Left ventricle myocardium superior (tissue), 1 donor: ENCODE measurements at regions not wholly inside any gene's neighbourhood (a gene's known extent, or its start where the extent isn't known, plus 50 kb on each side); places are given as distances from the start of the nearest gene placed in this dataset.

Experiments
- ATAC-seq: fragments of 200-7000 bp; cut with Tn5 transposase; one replicate; pipeline ENCODE4 v1.9.1; 2020; ENCODE audit warnings: mild to moderate bottlenecking, moderate library complexity
- DNase-seq: peaks from one replicate; pipeline ENCODE4 v3.0.0-alpha.2; 2020
- intact Hi-C: fragments of 100-400 bp; cut with micrococcal nuclease; formaldehyde crosslinking; loops from one replicate; pipeline ENCODE4 v1.11.0; 2022
- donor health status: DM: no; HTN: yes; CAD: no; lungs with severe emphysema.

DNA sequence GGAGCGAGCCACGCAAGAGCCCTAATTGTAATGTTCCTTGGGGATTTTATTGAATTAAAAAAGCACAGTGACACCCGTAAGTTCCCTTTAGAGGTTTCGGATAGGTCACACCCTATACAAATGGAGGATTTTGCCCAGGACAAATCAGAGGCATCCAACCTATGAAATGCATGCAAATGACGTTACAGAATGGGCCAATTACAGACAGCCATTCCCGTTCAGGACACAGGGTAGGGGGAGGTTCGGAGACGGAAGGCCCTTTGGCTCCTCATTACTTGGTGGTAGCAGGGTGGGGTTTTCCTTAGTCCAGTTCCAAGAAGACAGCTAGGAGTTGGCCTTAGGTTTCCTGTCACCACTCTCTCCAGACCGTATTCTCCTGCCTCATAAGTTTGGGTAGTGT is 754.1 kb downstream of the IPMK start:
- DNase-seq (no peak), ATAC-seq (no peak)
- intact Hi-C loops, result no loop called here

- DNase-seq (no peak), ATAC-seq (no peak)
- intact Hi-C loops, result no loop called here
Measured at GRCh38 chr10:57507788-57508187, 759.9 kb downstream of the IPMK start.

DNA sequence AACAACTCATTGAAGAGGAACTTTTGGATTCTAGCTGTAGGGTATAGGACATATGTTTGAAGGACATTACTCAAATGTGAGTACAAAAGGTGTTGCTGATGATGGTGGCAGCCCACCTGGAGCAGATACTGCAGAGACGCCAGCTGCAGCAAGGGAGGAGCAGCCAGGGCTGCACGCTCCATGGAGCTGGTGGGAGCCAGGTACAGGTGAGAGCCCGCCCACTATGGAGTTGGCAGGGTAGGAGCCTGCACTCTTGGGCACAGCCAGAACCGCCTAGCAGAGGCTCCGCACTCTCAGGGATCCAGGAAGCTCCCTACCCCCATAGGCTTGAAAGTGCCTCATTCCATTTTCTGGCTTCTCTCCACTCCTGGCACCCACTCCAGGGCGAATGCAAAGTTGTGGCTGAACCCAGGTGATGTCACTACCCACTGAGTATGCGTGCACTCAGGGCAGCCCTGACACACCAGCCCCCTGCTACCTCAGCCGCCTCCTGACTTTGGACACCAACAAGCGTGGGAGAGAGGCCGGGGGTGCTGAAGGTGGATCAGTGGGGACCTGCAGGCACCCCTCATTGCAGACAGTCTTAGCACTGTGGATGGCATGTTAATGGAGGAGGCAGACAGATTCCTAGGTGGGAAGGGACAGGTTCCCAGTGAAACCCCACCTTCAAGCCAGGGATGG is 761.1 kb downstream of the IPMK start:
- ATAC-seq (no peak), DNase-seq (peak; percentile 26)
- intact Hi-C loops, result no loop called here

- ATAC-seq (no peak), DNase-seq (no peak)
- intact Hi-C loops, result no loop called here
Measured at GRCh38 chr10:57494486-57494885, 773.2 kb downstream of the IPMK start.

GRCh38 chr10:57482259-57482658 is 785.4 kb downstream of the IPMK start:
- DNase-seq (no peak), ATAC-seq (no peak)
- intact Hi-C loops, result no loop called here

DNA sequence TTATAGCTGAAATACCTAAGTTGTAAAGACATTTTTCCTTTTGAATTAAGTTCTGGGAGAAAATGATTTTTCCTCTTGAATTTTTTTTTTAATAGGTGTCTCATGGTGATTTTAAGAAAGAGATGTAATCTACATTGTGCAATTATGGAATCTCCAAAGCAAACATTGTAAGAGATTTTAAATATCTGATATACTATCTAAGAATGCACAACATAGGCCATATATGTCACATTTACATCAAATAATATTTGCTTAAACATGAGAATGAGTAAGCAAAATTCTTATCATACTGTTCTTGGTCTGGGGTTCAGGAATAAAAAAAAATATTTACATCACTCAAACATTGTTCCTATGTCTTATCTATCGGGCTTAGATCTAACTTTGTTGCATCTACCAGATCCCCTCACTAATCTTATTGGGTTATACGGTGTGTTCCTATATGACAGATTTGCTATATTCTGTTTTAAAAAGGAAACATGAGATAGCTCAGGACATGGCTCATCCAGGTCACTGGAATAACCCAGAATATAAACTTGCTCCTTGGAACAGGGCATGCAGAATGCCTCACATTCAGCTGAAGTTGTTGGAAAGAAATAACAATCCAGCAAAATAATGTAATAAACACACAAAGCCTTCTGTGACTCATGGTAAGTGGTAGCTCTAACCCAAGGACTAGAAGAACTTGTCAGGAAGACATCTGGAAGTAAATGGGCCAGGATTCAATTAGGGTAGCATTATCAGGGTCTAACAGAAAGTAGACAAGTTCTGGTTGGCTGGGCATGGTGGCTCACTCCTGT is 794.7 kb downstream of the IPMK start:
- ATAC-seq (no peak), DNase-seq (no peak)
- intact Hi-C loops, result no loop called here

DNA sequence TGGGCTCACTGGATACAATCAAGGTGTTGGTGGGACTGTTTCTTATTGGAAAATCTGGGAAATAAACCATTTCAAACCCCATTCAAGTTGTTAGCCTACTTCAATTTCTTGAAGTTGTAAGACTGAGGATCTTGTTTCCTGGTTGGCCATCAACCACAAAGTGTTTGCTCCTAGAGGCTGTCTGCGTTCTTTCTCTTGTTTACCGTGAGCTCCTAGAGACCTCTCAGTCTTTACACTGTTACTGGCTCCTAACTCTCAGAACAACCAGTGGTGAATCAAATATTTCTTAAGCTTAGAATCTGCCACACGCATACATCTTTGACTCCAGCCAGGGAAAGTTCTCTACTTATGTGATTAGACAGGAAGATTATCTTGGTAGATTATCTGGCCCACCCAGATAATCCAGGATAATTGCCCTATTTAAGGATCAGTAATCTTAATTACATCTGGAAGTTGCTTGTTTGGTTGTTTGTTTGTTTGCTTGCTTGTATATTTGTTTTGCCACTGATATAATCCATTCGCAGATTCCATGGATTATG is 798.7 kb downstream of the IPMK start:
- intact Hi-C loops, result no loop called here
- ATAC-seq, result no peak
- DNase-seq, result no peak

DNA sequence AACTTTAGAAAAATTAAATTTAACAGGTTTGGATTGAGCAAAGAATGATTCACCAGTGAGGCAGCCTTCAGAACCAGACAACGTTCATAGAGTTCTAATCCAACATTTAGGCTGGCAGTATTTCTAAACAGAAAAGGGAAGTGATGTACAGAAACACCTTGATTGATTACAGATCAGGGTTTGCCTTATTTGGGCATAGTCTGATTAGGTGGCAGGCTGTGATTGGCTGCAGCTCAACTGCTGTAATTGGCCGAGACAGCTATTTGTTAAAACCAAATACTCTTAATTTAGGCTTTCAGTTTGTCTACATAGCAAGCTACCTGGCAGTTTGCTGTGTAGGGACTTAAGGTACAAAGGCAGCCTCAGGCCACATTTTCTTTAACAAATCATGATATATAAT is 802.5 kb downstream of the IPMK start:
- DNase-seq, result no peak
- no peak for ATAC-seq
- intact Hi-C loops, result no loop called here

DNA sequence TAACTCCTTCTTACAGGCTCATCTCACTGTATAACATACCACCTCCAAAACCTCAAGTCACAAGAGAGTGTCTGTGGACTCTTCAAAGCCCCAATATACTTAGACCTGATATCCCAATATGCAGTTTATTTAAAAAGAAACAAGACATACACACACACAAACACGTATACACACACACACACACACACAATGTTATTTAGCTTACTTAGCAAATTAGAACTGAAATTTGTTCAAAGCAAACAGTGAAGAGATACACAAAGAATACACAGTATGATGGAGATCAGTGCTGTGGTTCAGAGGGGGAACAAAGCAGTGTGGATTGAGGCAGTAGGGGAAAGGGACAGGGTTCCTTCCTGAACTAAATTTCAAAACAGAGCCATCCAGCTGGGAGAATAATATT is 807.2 kb downstream of the IPMK start:
- intact Hi-C loops, result no loop called here
- DNase-seq, result no peak
- no peak for ATAC-seq

DNA sequence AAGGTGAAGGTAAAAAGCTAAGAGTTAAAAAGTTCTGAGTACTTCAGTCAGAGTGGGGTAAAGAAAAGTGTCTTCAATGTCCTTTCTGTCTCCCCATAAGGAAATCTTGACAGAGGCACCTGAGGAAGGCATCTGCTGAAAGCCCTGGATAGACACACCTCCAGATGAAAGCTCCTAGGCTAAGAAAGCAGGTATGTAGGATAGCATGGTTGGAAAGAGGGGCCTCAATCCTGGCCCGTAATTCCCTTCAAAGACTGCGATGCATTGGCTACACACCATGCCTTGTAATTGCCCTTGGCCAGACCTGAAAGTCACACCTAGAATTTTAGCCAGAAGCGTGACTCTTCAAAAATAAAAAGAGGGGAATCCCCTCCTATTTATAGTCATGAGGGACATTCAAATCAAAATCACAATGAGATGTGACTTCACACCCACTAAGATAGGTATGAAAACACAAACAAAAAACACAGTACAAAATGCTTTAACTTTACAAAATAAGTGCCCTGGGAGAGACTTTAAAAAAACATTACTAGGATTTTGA is 809.7 kb downstream of the IPMK start:
- no peak for DNase-seq
- intact Hi-C loops, result no loop called here

GRCh38 chr10:57430376-57430775 is 837.3 kb downstream of the IPMK start:
- no peak for ATAC-seq
- DNase-seq, result no peak
- intact Hi-C loops, result no loop called here

More for the DNA sequence above, 809.7 kb downstream of the IPMK start:
- no peak for ATAC-seq

- intact Hi-C loops, result no loop called here
- no peak for DNase-seq
- no peak for ATAC-seq
Measured at GRCh38 chr10:57420881-57421280, 846.8 kb downstream of the IPMK start.

- ATAC-seq (no peak), DNase-seq (no peak)
- intact Hi-C loops, result no loop called here
Measured at GRCh38 chr10:57418476-57418875, 849.2 kb downstream of the IPMK start.

GRCh38 chr10:57395923-57396322 is 871.8 kb downstream of the IPMK start:
- ATAC-seq (no peak), DNase-seq (no peak)
- intact Hi-C loops, result no loop called here

- no peak for ATAC-seq
Measured at GRCh38 chr10:57367412-57367811, 900.3 kb downstream of the IPMK start.

DNA sequence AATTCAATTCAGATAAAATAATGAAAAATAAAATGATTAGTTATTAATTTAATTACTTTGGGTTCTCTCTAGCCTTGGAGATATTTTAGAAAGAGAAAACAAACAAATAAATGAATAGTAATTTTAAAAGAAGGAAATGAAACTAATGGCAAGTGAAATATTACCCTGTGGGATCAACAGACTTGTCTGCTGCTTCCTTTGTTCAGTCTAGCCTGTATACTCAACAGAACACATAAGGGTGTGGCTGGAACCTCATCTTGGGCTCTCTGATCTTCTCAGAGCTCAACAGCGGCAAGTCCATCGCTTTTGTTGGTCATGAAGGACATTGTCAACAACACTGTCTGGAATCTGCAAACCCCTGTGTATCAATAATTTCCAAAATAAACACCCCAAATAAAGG is 904.9 kb downstream of the IPMK start:
- DNase-seq (no peak), ATAC-seq (no peak)
- intact Hi-C loops, result no loop called here

More at GRCh38 chr10:57367412-57367811, 900.3 kb downstream of the IPMK start:
- intact Hi-C loops, result no loop called here
- DNase-seq, result no peak

DNA sequence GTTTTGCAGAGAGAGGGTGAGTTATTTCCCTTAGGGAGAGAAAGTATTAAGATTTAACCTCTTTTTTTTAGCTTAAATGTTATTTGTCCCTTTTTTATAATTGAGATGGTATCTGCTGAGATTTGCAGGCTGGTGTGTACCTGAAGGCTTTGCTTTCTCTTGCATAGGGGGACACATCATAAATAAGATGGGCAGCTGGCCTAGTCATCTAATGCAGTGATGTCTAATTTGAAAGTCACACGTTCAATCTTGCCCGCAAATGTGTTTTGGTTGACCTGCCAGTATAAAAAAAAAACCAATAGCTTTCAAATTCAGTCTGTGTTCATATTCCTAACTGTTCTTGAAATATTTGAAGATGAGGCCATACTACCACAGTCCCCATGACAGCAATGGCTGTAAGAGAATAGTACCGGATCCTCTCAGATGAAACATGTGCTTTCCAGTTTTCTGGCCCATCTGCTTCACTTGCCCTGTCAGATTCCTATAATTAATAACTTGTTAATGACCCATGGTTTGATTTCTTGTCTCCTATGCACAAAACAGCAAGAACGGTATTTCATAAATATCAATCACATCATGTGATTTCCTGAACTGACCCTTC is 914.2 kb downstream of the IPMK start:
- ATAC-seq, result no peak
- intact Hi-C loops, result no loop called here

GRCh38 chr10:57351076-57351475 is 916.6 kb downstream of the IPMK start:
- ATAC-seq (no peak), DNase-seq (no peak)
- intact Hi-C loops, result no loop called here

More for the DNA sequence above, 914.2 kb downstream of the IPMK start:
- DNase-seq, result no peak

DNA sequence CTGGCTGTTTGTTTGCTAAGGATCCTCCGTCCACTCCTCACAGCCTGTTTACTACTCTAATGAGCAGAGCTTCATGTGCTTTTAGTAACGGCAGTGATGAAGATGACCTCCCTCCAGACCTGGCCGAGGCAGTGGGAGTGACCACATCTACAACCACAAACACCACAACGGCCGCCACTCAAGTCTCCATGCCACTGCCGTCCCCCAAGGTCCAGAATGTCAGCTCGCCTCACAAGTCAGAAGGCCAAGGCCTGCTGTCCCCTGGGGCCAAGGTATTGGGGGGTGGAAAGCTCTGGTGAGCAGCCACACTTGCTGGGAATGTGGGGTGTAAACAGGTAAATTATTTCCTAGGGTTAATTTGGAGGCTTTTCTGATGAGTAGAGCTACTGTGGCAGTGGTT is 926.4 kb downstream of the IPMK start:
- ATAC-seq (no peak), DNase-seq (no peak)
- intact Hi-C loops, result no loop called here
